Thyroid gland (tissue), 4 donors: ENCODE measurements at regions not wholly inside any gene's neighbourhood (a gene's known extent, or its start where the extent isn't known, plus 50 kb on each side); places are given as distances from the start of the nearest gene placed in this dataset.

Experiments used
- POLR2A ChIP-seq, 2 donors: fragments of 450-650 bp; IDR thresholded peaks; one replicate each; pipeline ENCODE4 v1.6.1; 2017; ENCODE audit warnings: antibody characterized with exemption in 2 of 2, mild to moderate bottlenecking in 2 of 2, moderate library complexity in 1 of 2
- TF ChIP-seq, protein P1 (sequence below), 6 experiments: fragments of 200-600 bp in 3 of 6; fragments of 450-650 bp in 3 of 6; sonication (generic) in 3 of 6; IDR thresholded peaks; one replicate each; pipeline ENCODE4 v1.5.1; 2016 to 2019; ENCODE audit warnings: antibody characterized with exemption in 6 of 6, mild to moderate bottlenecking in 2 of 6, inconsistent platforms in 1 of 6, moderate library complexity in 1 of 6

DNA sequence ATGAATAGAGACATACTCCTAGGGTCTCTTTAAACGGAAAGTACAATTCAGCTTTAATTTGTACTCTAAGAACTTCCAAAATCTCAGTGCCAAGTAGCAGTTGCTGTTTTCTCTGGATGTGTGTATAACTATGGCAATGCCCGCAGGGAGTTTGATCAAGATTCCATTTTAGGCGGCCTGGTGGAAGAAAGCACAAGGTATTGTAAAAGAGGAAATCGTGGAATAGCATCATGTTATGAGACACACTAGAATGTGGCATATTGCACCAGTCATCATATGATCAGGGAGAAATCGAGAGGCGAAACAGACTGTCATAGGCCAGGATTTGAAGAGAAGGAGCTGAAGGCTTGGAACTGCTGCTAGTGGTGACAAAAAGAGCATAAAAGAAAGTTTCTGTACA, 316.2 kb upstream of the FMN2 start:
- TF ChIP-seq, protein P1, sequence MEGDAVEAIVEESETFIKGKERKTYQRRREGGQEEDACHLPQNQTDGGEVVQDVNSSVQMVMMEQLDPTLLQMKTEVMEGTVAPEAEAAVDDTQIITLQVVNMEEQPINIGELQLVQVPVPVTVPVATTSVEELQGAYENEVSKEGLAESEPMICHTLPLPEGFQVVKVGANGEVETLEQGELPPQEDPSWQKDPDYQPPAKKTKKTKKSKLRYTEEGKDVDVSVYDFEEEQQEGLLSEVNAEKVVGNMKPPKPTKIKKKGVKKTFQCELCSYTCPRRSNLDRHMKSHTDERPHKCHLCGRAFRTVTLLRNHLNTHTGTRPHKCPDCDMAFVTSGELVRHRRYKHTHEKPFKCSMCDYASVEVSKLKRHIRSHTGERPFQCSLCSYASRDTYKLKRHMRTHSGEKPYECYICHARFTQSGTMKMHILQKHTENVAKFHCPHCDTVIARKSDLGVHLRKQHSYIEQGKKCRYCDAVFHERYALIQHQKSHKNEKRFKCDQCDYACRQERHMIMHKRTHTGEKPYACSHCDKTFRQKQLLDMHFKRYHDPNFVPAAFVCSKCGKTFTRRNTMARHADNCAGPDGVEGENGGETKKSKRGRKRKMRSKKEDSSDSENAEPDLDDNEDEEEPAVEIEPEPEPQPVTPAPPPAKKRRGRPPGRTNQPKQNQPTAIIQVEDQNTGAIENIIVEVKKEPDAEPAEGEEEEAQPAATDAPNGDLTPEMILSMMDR (IDR thresholded peaks at IDR 0.05): no peak
- no peak for TF ChIP-seq POLR2A (IDR thresholded peaks at IDR 0.05)
